NCI-H446 treated with DMSO at 0.1 percent for 48 hours (cell line): ENCODE measurements at regions not wholly inside any gene's neighbourhood (a gene's known extent, or its start where the extent isn't known, plus 50 kb on each side); places are given as distances from the start of the nearest gene placed in this dataset.
"Not testable (repeated sequence)": the region's sequence is repeated elsewhere in the genome, so short reads cannot be mapped to it uniquely, and the experiment has no call there.

Experiments used
- DNase-seq: peaks from one replicate; lab custom pipeline; 2025; lab: John Stamatoyannopoulos, UW

DNA sequence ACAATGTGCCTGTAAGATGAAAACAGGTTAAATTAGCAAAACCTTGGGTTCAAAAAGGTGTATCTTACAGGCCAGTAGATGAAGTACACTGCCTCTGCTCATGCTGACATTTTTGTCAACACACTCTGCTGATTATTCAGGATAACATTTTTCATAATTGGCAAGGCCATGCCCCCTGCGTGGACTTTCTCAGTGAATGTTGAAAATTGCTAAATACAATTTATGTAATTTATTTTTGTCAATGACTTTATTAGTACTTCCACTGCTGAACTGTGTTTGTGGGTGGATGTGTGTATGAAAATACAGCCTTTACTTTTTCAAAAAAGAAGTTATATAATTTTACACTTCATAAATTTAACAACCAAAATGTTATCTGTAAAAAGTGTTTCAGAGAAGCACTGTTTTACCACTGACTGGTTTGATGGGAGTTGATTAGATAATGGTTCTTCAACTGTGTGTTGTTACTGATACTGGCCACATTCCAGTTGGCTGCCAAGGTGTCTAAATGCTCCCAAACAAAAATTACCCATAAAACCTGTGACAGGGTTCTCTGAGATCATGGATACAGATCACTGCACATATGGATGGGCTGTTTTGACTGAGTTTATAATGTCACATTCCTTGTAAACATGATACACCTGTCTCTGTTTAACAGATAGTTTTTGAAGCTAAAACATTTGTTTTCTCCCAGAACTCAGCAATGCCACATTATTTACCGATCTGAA lies 151.9 kb upstream of the SLC7A11 start:
- DNase-seq: no peak

DNA sequence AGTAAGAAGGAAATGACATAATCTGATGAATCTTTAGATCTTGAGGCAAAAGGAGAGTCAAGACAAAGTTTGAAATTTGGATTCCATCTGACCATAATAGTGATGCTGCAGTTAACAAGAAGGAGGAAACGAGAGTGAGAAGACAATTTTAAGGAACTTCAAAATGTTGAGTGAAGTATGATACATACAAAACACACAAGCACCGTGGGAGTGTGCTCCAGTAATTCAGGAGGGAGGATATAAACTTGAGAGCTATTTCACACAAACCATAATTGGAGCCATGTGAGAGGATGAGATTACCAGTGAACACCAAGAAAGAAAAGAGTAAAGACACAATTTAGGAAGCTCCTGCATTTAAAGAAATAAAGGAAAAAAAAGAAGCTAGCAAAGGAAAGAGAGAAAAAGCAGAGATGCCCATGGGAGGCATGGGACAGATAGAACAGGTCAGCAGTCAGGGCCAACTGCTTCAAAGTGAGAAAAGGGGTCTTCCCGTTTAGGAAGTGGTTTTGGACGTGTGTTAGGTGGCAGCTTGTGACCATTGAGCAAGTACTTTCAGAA lies 150.7 kb upstream of the SLC7A11 start:
- no peak for DNase-seq

DNA sequence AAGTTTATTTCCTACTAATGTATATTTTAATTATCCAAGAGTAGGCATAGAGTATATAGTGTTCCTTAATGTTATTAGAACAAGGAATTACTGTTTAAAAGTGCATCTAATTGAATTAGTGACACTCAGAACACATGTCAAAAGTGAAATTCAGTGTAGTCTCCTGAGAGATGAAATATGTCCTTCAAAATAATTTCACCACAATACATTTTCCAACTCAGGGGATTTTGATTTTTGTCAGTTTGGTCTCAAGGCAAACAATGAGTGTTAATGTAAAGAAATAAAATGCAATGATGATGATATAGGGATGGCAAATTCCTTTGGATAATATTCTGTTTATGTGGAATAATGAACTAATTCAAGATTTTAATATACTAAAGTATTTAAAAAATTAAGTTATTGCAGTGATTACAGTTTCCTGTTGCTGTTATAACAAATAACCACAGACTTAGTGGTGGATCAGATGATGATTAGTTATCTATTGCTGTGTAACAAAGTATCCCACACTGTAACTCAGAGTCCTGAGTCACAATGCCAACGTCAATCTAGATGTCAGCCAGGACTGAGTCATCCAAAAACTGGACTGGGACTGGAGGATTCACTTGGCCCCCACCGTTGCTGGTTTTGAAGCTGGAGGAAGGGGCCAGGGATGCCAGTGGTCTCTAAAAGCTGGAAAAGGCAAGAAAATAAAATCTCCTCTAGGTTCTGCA lies 148.0 kb upstream of the SLC7A11 start:
- no peak for DNase-seq

DNA sequence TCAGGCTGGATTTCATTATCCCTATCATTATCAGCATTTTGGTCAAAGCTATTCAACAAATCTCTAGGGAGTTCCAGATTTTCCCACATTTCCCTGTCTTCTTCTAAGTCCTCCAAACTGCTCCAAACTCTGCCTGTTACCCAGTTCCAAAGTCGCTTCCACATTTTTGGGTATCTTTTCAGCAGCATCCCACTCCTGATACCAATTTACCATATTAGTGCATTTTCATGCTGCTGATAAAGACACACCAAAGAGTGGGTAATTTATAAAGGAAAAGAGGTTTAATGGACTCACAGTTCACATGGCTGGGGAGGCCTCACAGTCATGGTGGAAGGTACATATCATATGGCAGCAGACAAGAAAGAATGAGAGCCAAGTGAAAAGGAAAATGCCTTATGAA lies 132.8 kb upstream of the SLC7A11 start:
- no peak for DNase-seq

DNA sequence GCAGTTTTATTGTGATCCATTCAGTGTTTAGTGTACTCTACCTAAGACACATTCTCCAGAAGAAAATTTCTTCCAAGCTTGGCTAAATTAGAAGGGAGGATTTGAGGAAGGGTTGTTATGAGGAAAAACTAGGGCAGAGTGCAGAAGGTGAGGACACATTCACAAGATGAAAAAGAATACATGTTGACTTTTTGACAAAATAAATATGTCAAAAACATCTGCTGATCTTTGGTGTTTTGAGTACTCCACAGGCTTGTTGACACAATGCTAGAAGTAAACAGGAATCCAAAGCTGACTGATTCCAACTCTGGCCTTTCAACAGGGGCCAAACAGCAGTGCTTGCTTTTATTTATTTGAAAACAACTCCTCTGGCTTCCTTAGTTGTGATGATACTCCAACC lies 125.8 kb upstream of the SLC7A11 start:
- DNase-seq: no peak

DNA sequence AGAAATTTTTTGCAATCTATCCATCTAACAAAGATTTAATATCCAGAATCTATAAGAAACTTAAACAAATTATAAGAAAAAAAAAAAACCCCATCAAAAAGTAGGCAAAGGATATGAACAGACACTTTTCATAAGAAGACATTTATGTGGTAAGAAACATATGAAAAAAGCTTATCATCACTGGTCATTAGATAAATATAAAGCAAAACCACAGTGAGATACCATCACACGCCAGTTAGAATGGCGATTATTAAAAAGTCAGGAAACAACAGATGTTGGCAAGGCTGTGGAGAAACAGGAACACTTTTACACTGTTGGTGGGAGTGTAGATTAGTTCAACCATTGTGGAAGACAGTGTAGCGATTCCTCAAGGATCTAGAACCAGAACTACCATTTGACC lies 110.3 kb upstream of the SLC7A11 start:
- not testable (repeated sequence) for DNase-seq

DNA sequence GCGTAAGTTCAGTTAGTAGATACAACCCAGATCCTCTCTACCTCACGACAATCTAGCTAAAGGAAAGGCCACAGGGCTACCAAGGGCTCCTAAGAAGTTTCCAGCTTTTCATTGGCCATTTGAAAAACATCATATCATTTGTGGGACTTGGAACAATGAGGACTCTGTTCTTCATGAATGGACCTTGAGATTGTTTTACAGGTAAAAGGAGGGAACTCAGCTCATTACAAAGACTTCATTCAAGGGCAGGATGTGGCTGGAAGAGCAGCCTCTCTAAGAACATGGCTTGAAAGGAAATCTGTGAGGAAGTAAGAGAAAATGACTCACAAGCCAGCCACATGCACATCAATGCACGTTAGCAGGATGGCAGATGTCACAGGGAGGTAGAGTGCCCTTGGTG lies 105.9 kb upstream of the SLC7A11 start:
- no peak for DNase-seq

DNA sequence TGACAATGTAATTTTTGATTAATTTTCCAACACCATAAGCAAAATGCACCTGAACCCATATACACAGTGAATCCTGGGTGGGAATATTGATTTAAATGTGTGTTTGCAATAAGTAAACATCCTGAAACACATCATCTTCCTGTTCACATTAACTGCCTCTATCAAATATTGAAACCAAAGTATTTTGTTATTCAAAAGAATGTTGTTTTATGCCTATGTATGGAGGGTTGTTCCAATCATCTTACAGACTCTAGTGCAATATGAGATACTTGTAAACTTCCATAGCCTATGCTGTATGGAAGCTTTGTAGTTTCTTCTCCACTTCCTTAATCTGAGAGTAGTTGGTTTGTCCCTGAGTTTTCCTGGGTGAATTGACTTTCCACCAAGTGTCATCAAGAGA lies 105.4 kb upstream of the SLC7A11 start:
- DNase-seq: no peak

DNA sequence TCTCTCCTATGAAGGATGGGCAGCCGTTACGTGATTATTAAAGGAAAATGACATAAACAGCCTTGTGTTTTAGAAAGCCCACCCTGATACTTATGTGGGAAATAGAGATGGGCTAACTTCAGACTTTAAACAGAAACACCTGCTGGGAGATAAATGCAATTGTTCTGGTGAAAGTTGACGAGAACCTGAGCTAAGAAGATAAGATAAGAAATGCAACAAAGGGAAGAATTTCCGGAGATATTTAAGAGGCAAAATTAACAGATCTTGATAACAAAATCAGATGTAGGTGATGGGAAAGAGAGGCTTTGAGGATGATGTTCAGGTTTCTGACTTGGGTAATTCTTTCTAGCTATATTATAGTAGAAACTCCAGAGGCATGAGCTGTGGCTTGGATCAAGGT lies 102.7 kb upstream of the SLC7A11 start:
- DNase-seq: no peak

DNA sequence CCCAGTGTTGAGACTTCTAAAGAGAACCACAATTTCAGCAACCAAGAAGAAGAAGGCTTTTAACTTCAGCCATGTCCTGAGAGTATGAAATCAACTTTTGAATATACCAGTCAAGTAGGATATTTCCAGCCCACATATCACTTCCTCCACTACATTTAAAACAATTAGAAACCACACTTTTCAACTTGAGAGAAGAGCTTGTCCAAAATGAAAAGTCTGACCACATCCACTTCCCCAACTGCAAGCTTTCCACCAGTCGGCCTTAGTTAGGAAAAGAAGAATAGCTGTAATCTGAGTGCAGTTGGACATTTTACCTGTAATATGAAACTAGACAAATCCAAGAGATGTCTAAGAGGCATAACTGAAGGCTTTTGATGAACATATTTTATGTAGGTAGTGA lies 101.9 kb upstream of the SLC7A11 start:
- DNase-seq: no peak

DNA sequence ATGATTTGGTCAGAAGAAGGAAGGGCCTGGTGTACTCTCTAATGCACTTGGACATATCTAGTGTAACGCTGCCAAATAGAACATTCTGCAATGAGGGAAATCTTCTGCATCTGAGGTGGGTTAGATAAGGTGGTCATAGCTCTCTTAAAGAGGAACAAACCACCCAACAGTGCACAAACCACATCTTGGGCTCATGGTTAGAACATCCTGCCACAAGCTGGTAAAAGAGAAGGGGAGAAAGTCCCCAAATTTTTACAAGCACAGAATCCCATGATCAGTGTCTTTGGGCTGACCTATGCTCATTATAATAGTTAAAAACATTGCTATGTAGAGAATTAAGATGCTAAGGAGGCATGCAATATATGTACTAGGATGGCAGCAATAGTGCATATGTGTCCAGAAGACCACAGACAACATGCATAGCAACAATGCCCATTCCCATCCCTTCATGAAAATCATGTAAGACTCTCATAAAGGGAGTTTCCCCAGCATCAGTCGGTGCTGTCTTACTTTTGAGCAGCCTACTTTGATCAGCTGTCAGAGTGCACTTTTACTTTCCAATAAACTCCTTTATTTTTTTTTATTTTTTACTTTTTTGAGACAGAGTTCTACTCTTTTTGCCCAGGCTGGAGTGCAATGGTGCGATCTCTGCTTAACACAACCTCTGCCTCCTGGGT lies 99.7 kb upstream of the SLC7A11 start:
- no peak for DNase-seq

DNA sequence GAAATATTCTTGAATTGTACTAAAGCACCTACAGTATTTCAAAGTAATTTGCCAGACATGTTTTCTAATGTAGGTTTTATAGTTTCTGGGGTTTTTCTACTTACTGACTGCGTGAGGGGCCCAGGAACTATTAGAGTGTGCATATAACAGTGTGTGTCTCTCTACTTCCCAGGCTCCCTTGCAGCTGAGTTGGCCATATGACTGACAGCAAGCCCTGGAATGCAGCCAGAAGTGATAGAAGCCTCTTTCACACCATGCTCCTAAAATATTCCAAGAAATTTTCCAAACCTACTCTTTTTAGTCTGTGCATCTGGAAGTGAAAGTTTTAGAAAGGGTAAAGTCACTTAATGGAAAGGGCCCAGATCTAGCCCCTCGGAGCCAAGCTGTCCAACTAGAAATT lies 96.7 kb upstream of the SLC7A11 start:
- DNase-seq: no peak

DNA sequence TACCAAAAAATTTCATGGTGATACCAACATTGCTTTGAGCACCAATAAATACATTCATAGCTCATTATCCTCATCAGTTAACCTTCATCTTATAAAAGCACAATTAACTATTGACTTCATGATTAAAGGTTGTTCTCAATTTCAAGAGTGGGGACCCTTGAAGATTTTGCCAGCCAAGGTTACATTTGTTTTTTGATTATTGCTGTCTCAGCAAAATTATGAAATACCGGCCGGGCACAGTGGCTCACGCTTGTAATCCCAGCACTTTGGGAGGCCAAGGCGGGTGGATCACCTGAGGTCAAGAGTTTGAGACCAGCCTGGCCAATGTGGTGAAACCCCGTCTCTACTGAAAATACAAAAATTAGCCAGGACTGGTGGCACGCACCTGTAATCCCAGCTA lies 96.1 kb upstream of the SLC7A11 start:
- DNase-seq: not testable (repeated sequence)

DNA sequence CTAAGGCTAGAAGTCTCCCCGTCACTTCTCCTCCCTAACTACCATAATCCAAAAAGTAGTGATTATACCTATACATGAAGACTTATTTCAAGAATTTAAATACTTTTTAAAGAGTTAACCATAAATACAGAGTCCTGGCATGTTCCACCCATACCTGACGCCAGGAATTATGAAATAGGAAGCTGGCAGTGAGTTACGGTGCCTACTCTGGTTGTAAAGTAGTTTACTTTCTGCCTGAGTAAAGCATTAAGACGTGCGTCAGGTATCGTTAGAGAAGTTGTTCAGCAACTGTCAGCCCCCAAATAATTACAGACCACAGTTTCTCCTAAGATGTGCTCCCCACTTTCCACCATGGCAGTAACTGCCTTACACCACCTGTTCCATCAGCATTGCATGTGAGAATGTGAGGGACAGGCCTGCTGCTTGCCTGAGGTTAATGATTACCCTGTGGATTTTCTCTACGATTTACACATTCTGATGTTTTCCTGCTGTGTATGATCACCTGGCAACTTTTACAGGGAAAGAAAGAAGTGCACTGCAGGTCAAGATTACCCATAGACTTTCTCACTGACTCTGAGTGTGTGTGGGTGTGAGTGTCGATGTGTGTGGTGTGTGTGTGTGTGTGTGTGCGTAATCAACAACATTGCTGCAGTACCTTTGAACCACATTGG lies 92.3 kb upstream of the SLC7A11 start:
- DNase-seq: no peak

DNA sequence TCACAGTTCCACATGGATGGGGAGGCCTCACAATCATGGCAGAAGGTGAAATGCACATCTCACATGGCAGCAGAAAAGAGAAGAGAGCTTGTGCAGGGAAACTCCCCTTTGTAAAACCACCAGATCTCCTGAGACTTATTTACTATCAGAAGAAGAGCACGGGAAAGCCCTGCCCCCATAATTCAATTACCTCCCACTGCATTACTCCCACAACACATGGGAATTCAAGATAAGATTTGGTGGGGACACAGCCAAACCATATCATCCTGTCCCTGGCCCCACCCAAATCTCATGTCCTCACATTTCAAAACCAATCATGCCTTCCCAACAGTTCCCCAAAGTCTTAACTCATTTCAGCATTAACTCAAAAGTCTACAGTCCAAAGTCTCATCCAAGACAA lies 90.3 kb upstream of the SLC7A11 start:
- DNase-seq: not testable (repeated sequence)

DNA sequence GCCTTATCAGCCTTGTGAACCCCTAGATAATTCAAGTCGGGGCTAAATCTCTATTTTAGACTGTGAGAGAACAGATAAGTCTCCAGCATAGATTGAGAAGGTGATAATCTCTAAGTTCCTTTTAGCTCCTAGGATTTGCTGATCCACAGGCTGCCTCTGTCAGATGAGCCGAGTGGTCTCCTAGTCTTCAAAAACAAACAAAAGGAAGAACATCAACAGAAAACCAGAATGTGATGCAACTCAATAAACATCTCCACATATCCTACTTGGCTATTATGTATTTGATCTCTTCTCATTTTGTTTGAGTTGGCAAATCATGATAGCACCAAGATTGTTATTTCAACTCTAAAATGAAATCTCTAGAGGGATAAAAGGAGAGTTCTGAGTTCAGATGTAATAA lies 88.4 kb upstream of the SLC7A11 start:
- no peak for DNase-seq

DNA sequence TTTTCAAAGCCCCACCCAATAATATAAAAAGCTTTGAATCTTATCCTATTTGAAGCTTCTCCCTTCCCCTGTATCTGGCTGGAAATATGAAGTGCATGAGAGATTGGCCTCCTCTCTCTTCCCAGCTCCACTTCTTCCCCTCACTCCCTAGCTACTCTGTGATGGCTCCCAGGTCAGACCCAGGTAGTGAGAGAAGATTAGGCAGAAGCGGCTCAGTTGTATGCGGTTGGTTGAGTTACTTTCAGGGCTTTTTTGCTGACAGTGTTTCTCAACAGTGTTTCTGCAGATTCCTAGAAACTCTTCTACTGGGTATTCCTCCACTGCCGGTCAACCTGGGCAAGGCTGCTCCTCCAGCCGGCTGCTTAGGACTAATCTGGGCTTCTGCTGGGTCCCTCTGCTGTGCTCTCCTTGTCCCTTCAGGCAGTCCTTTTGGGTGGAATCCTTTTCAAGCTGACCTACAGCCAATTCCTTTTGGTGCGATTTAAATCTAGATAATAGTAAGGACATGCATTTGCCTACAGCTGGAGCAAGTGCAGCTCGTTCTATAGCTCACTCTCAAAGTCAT lies 87.4 kb upstream of the SLC7A11 start:
- DNase-seq: no peak

DNA sequence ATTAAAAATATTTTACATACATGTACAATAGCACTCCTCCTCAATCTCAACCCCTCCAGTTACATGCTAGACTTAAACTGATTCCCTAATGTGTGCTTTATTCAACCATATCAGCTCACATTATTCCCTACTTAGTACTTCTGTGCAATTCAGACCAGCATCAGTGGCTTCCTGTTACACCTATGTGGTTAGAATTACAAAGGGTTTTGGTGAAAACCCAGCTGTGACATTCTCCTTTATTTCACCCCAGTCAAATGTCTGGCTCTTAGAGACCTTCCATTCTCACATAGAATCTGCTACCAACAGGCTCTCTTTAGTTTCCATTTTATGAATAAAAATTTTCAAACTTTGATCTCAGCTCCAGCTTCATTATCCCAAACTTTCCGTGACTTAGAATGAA lies 85.2 kb upstream of the SLC7A11 start:
- no peak for DNase-seq

DNA sequence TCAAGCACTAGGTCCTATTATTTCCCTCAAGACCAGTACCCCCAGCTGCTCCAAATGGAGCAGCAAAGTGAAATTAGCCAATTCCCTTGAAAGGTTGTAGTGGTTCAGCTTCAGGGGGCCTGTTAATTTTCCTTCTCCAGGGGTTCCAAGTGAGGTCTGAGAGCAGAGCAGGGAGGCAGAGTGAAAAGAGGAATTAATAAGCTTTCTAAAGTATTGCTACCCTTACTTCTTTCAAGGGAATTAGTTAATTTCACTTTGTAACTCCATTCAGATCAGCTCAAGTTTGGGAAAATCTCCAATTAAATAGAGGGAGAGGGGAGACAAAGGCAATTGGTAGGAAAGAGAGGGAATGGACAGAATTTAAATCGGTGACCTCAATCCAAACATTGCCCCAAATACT lies 78.7 kb upstream of the SLC7A11 start:
- DNase-seq: no peak

DNA sequence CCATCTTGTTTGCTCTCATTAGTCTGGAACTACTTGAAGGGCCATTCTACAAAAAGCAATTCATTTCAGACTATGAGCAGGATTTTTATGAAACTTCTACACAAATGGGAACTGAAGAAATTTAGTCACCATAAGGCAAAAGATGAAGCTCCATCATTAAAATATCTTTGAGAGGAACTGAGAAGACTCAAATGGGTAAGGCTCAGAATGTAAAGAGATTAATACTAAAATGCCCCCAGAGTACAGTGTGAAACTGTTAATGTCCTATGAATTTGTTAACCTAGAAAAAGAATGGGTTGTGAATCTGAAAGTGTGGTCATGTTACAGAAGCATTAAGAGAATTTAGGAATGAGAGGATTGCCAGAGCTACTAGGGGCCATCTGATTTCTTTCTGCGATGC lies 77.9 kb upstream of the SLC7A11 start:
- no peak for DNase-seq

DNA sequence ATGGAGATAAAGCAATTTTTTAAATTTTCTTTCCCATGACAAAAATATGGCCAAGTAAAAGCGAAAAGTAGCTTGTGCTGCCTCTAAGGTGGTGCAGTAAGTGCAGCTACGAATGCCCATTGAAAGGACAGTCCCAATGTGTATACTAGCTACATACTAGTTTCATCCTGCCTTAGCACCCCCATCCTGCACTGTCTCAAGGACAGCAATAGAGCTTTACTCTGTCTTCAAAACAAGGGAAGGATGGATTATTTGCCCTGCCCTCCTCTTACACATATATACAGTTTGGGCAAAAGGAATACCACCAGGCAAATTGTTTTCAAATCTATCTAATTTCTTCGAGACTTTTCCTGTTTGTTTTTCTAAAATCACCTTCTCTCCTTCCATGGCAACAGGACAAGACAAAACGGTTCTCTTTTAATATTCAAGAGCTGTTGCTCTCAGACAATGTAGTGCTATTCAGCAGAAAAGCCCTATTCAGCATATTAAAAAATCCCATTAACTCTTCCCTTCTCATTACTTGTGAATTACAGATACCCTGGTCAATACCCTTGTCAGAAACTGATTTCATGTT lies 75.1 kb upstream of the SLC7A11 start:
- no peak for DNase-seq

DNA sequence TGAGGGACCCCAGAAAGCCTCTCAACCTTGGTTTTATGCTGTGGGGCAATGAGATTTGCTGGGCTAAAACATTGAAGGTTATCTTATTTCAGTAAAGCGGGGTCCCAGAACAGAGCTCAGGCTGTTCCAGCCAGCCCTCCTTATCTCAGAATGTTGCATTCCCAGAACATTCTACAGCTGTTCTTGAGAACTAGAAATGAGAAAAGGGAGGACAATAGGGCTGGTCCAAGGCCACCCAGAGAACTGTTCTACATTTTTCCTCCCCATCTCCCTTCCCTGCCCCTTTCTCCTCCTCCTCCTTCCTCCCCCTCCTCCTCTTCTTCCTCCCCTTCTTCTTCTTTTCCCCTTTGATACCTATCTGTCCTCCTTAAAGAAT lies 70.4 kb upstream of the SLC7A11 start:
- no peak for DNase-seq
